H1 (cell line): ENCODE measurements at regions not wholly inside any gene's neighbourhood (a gene's known extent, or its start where the extent isn't known, plus 50 kb on each side); places are given as distances from the start of the nearest gene placed in this dataset.

ENCODE experiments used
- CTBP2 ChIP-seq: IDR thresholded peaks from 2 replicates; pipeline ENCODE4 v1.7.0; 2011; ENCODE audit warnings: borderline replicate concordance, mild to moderate bottlenecking, moderate library complexity, mixed read lengths, low read length; ENCODE audit not compliant: insufficient read depth, insufficient read length
- GABPA ChIP-seq: IDR thresholded peaks from 2 replicates; pipeline ENCODE4 v1.6.1; 2011; ENCODE audit warnings: mild to moderate bottlenecking, low read length, moderate library complexity, borderline replicate concordance; ENCODE audit not compliant: insufficient read depth
- GTF2F1 ChIP-seq: IDR thresholded peaks from 2 replicates; pipeline ENCODE4 v1.6.1; 2012; ENCODE audit warnings: low read depth, low read length, improper control_type of control experiment, borderline replicate concordance
- MAX ChIP-seq: IDR thresholded peaks from 2 replicates; pipeline ENCODE4 v1.6.1; 2012; ENCODE audit warnings: inconsistent platforms
- NRF1 ChIP-seq: IDR thresholded peaks from 2 replicates; pipeline ENCODE4 v1.6.1; 2011; ENCODE audit warnings: mild to moderate bottlenecking, low read depth, low read length, improper control_type of control experiment
- SAP30 ChIP-seq: fragments of 300-600 bp; sonication (generic); IDR thresholded peaks from 2 replicates; pipeline ENCODE4 v1.7.1; 2012; ENCODE audit warnings: low read length, moderate library complexity, mild to moderate bottlenecking, inconsistent platforms; ENCODE audit not compliant: insufficient read depth, insufficient replicate concordance
- SP2 ChIP-seq: IDR thresholded peaks from 2 replicates; pipeline ENCODE4 v1.6.1; 2012; ENCODE audit warnings: mild to moderate bottlenecking, low read length, inconsistent platforms
- TAF7 ChIP-seq: optimal IDR thresholded peaks from 2 replicates; pipeline ENCODE3; 2011; ENCODE audit warnings: low read depth, mild to moderate bottlenecking, inconsistent platforms, low read length, moderate library complexity, borderline replicate concordance
- USF2 ChIP-seq: IDR thresholded peaks from 2 replicates; pipeline ENCODE4 v1.6.1; 2011; ENCODE audit warnings: low read length, improper control_type of control experiment
- TF ChIP-seq, protein P1 (sequence below): IDR thresholded peaks from 2 replicates; pipeline ENCODE4 v1.6.1; 2012; ENCODE audit warnings: low read length, inconsistent platforms

DNA sequence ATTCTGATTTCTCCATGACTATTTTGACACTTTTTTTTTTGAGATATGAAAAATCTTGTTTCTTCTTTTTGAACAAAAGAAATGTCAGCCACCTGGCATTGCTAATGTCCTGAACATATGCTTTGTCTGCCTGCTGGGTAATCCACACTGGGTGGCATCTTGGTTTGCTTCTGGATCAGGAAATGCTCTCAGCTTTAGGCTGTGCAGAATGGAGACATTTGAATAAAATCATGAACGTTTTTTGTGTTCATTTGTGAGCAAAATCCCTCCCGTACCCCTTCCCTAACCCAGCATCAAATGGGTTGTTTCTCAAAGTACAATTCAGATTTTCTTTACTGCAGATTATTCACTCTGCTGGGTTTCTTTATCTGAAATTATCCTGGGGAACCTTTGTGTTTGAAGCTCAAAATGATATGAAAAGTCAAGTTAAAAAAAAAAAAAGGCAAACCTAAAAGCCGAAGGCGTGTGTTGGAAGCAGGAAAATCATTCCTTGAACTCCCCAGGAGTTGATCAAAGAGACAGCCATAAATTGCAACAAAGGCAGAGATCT lies 53.4 kb upstream of the KLF7 start (continued):
- TF ChIP-seq TAF7, result no peak
- no peak for TF ChIP-seq USF2
- TF ChIP-seq MAX, result no peak
- no peak for TF ChIP-seq GTF2F1
- TF ChIP-seq SAP30, result no peak
- TF ChIP-seq SP2, result no peak
- TF ChIP-seq CTBP2, result no peak
- TF ChIP-seq NRF1, result no peak
- TF ChIP-seq, protein P1, sequence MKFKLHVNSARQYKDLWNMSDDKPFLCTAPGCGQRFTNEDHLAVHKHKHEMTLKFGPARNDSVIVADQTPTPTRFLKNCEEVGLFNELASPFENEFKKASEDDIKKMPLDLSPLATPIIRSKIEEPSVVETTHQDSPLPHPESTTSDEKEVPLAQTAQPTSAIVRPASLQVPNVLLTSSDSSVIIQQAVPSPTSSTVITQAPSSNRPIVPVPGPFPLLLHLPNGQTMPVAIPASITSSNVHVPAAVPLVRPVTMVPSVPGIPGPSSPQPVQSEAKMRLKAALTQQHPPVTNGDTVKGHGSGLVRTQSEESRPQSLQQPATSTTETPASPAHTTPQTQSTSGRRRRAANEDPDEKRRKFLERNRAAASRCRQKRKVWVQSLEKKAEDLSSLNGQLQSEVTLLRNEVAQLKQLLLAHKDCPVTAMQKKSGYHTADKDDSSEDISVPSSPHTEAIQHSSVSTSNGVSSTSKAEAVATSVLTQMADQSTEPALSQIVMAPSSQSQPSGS, result no peak
- no peak for TF ChIP-seq GABPA
- TF ChIP-seq, all 59 proteins: peak for 0
